ENCODE measurements at regions not wholly inside any gene's neighbourhood (a gene's known extent, or its start where the extent isn't known, plus 50 kb on each side); places are given as distances from the start of the nearest gene placed in this dataset.

DNA sequence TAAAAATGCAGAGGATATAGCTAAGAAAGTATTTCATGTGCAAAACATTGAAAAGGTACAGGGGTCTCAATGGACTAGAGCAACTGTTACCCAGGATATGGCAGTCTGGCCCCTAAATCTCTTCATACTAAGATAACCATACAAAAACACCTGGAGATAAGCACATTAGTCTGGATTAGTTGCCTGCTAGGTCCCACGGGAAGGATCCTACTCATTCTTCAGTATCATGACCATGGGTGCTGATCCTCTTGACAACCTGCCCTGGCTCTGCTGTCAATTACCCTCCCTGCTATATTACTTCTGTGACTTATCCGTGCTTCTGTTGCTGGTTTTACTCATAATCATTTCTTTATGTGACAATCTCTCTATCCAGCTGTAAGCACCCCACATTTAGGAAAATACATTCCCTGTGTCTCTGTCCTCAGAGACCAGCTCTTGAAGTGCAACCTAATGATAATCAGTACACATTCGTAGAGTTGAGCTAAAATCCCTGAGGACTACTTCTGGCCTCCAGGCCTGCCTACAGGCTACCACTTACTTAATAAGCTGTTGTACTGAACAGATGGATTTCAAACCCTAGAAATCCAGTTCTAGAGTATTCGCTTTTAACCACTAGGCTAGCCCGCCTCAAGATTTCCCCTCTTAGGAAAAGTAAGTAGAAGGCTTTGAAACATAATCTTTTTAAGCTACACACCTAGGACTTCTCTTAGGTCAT lies 190.5 kb upstream of the OR13F1 start:
- no peak for TF ChIP-seq EZH2 (IDR thresholded peaks at IDR 0.05)
- TF ChIP-seq, protein P1, sequence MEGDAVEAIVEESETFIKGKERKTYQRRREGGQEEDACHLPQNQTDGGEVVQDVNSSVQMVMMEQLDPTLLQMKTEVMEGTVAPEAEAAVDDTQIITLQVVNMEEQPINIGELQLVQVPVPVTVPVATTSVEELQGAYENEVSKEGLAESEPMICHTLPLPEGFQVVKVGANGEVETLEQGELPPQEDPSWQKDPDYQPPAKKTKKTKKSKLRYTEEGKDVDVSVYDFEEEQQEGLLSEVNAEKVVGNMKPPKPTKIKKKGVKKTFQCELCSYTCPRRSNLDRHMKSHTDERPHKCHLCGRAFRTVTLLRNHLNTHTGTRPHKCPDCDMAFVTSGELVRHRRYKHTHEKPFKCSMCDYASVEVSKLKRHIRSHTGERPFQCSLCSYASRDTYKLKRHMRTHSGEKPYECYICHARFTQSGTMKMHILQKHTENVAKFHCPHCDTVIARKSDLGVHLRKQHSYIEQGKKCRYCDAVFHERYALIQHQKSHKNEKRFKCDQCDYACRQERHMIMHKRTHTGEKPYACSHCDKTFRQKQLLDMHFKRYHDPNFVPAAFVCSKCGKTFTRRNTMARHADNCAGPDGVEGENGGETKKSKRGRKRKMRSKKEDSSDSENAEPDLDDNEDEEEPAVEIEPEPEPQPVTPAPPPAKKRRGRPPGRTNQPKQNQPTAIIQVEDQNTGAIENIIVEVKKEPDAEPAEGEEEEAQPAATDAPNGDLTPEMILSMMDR (IDR thresholded peaks at IDR 0.05) = no peak
